GM03348 (cell line): ENCODE measurements at regions not wholly inside any gene's neighbourhood (a gene's known extent, or its start where the extent isn't known, plus 50 kb on each side); places are given as distances from the start of the nearest gene placed in this dataset.
"Not testable (repeated sequence)": the region's sequence is repeated elsewhere in the genome, so short reads cannot be mapped to it uniquely, and the experiment has no call there.

ENCODE experiments used
- DNase-seq: peaks from one replicate; pipeline ENCODE4 v3.0.0; 2012; ENCODE audit warnings: low spot score

DNA sequence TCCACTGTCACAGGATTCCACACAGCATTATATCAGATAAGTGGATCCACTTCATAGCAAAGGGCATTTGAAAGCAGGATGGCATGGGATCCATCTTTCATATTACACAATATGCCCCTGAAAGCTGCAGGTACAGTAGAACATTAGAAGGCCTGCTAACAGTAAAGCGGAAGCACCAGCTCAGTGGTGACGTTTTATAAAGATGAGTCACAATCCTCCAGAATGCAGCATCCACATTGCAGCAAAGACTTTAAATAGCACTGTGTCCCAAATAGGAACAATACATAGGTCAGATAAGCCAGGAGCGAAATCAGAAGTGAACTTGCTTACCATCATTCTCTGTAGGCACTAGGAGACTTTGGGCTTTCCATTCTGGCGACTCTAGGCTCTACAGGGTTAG lies 609.5 kb upstream of the FAT1 start:
- peak; percentile 13 for DNase-seq

DNA sequence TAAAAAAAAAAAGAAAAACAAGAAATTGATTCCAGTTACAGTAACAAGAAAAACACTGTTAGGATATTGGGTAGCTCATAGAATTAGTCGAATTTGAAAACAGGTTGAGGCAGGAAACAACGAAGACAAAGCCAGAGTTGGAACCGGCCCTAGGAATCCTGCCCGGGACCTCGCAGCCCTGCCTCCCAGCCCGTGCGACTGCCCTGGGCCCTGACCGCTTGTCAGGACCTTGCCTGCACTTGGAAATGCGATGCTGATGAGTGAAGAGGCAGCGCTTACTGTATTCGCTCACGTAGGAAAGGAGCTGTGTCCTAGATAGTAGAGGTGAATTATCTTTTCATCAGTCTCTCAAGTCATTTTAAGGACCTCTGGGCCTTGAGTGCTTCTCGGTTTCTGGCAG lies 611.7 kb upstream of the FAT1 start:
- DNase-seq, result no peak

DNA sequence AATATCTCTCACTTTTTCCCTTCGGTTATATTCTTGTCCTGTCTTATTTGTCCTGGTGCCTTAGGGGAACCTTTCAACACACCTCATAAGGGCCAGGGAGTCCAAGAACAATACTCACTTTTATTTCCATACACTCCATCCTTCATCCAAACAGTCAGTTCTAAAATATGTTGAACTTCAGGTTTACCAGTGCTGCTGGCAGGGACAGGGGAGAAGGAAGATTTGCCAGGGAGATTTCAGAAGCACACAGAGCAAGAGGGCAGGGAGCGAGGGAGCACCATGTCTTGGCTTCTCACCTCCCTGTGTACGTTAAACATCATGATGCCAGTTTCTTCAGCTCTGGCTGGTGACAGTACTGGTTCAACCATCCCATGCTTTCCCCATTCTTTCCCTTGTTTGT lies 631.1 kb upstream of the FAT1 start:
- DNase-seq, result no peak

DNA sequence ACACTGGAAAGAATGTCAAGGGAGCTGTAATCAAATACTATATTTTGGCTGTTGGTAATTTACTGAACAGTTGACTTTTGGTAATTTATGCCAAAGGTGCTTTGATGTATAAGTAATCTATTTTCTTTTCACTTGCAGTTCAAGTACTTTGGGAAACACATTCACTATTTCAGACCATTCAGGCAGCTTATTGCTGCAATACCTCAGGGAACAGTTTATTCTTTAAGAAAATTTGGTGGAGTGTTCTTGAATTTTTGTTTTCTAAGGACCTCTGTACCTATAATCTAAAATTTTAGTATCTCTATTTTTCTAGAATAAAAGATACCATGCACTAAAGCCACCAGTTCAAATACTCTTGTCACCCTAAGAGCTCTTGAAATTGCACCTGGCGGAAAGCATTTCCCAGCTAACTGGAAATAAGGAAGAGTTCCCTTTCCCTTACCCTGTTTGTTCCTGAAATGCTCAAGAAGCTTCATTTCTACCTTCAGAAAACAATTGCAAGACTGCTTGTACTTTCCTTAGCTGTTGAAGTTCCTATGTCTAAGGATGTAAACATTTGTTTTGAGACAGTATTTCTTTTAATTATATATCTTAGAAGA lies 633.5 kb upstream of the FAT1 start:
- no peak for DNase-seq

DNA sequence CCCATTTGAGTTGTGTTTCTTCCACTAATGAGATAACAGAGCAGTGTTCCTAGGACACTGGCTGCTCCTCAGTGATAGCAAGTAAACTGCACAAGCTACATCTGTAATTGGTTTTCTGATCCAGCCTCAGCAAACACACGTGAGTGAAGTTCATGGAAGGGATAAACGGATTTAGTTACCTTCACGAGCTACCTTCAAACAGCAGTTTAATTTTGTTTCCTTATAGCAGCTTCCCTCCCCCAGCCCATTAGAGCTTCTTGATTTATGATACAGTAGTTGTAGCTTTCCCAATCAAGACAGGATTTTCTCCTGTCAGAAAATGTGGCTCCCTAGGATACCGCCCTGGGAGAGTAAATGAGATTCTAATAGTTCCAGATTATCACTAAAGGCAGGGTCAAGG lies 634.2 kb upstream of the FAT1 start:
- no peak for DNase-seq

DNA sequence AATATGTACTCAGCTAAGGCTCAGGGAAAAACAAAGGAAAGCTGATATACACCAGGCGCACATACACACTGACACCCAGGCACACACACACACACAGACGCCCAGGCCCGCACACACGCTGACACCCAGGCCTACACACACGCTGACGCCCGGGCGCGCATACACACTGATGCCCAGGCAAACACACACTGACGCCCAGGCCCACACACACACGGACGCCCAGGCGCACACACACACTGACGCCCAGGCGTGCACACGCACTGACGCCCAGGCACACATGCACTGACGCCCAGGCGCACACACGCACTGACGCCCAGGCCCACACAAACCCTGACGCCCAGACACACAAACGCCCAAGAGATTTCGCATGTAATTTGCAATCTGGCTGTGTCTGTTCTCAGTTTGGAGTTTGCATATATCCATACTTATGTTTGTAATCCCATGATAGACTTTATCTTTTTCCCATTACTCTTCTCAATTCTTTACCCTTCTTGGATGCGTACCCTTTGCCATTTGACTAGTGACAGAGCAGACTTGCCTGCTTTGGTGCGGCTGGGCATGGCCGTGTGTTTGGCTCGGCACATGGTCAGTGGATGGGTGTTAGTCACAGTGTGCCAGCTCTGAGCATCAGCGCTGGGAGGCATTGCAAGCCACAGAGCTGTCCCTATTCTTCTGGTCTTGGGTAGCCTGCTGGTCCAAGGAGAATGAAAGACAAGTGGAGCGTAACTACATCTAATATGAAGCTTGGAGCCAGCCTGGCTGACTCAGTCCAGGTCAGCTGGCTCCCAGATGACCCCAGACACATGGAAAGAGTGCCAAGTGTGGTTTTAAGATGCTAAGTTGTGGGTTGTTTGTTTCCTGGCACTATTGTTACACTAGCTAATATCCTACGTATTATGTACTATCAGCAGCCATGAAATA lies 632.4 kb upstream of the ZFP42 start:
- no peak for DNase-seq

DNA sequence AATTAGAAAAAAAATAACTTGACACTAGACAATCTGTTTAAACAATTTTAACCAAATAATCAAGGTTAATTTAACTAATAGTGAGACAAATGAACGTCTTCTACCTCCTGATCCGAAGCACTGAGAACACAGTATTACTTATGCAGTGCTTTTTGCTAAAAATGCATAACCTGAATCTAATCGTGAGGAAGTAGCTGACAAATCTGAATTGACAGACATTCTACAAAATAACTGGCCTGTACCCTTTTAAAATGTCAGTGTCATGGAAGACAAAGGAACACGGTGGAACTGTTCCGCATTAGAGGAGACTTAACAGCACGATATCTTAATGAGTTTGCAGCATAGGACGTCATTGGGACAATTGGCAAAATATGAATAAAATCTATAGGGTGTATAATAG lies 631.2 kb upstream of the ZFP42 start:
- no peak for DNase-seq

DNA sequence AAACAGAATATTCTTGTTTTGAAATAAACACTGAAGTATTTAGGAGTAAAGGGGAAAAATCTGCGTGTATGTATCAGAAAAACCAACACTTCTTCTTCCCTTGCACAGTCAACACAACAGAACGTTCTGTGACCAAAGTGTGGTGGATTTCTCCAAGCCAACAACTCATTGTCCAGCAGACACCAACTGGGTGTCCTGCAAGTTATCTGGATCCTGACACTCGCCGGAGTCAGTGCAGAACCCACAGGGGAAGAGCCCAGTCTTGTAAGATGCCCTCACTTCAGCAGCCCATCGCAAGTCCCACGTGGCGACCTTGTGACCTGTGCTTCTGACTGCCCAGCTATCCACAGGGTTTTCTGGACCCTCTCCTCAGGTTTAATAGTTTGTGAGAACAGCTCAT lies 630.7 kb upstream of the ZFP42 start:
- no peak for DNase-seq

DNA sequence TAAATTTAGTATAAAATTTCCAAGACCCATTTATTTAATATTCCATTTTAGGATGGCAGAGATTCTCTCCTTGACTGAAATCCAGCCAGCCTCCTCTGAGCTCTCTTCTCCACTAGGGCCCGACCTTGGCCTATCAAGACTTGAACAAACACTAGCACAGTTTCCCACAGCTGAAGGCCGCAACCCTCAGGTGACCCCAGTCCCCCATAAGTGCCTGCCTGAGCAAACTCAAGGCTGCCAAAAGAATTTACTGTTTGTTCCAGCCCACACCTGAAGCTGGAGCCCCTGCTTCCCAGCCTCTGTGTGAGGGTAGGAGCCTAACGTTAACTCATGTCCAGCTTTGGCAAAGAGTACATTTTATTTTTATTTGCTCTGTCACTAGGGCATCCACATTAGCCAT lies 629.0 kb upstream of the ZFP42 start:
- DNase-seq, result no peak

DNA sequence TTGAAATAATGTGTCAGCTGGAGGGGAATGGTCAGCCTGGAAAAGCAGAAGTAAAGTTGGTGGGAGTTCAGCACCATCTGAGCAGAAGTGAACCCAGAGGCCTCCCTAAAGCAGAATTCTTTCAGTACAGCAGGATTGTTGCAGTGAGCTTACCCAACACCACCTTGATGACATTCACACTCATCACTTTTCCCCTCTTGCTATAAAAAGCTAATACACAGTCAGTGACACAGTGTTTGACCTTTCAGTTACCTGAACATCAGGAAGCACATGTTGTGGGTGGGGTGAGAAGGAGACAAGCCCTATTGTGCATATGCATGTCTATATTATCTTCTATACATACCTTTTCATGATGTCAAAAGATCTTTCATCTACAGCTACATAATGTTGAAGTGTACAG lies 624.7 kb upstream of the ZFP42 start:
- DNase-seq, result no peak

DNA sequence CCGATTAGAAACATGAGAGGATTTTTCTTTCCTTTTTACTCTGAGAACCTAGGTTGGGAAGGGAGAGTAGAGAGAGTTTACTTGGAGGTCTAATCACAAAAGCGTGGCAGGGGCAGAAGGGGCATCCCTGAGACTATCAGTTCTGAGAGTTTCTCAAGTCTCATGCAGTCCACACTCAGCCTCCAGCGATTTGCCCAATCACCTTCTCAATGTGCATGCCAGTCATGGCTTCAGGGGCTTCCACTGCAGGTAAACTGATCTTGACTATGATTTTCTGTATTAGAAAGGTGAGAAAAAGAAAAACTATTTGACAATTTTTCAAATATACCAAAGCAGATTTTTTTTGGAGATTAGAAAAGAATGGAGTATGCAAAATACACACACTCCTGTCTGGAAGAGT lies 617.1 kb upstream of the ZFP42 start:
- no peak for DNase-seq

DNA sequence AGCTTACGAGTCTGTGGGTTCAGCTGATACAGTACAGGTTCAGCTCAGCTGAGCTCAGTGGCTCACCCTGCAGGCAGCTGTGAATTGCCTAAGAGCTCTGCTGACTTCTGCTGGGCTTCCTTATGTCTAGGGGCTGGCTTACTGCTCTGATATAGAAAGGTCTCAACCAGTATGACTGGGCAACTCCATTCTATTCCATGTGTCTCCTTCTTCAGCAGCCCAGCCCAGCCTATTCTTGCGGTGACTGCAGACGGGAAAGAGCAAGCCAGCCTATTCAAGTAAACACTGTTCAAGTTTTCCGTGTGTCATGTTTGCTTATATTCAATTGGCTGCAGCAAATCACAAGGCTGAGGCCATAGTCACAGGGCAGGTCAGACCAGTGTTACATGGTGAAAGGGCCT lies 615.4 kb upstream of the ZFP42 start:
- DNase-seq, result no peak

DNA sequence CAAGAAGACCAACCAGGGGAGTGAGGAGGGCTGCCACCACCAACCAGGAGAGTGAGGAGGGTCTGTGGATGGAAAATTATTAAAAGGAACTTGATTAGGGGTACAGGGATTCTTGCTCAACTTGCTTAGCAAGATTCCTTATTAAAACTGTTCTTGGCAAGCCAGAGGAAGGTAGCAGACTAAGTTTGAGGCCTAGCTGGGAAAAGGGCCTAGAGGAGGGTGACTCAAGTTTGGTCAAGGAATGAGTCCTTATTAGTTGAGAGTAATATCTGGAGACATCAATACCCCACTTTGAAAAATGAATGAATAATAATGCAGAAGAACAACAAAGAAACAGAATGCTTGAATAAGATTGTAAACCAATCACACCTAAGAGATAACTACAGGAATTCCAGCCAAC lies 612.4 kb upstream of the ZFP42 start:
- DNase-seq, result no peak

DNA sequence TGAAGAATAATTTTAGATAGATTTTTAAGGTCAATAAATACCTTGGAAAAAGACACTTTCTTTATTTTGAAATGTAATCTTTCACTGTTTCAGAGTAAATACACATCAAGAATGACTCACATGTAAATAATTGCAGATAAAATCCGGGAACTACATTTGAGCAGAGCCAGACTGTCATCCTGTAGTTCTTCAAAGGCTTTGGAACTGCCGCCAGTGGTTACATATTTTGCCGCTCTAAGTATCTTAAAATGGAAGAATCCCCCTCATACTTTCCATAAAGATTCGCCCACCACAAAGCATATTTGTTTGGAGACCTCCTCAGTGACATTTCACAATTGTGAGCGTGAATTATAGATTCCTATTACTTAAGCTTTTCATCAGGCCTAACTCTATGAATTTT lies 607.8 kb upstream of the ZFP42 start:
- peak; percentile 29 for DNase-seq

DNA sequence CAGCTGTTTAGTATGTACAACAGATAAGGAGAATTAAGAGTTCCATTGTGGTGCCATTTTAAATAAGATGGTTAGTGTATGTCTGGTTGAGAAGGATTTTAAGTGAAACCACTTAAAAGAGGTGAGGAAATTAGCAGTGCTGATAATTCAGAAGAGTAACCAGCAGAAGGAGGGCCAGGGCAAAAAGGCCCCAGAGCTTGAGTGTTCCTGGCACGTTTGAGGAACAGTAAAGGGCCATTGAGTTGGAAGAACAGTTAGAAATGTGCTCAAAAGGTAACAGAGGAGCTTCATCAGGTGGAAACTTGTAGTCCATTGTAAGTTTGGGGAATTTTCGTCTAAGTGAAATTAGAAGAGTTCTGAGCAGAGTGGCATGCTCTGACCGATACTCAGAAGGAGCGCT lies 606.2 kb upstream of the ZFP42 start:
- no peak for DNase-seq

DNA sequence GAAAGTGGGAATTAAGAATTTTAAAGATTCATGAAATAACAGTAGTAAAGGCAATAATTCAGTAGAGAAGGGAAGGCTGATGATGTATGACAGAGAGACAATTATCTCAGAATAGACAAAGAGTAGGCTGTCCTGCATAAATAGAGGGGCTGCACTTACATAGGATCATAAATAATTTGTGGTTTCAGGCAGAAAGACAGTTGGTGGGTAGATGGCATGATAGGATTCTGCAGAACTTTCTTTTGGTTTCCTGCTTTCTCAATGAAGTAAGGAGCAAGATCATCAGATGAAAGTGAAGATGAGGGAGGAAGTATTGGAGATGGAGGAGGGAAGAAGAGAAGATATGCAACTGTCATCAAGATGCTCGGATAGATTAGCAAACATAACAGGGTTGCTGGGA lies 604.9 kb upstream of the ZFP42 start:
- DNase-seq, result no peak

DNA sequence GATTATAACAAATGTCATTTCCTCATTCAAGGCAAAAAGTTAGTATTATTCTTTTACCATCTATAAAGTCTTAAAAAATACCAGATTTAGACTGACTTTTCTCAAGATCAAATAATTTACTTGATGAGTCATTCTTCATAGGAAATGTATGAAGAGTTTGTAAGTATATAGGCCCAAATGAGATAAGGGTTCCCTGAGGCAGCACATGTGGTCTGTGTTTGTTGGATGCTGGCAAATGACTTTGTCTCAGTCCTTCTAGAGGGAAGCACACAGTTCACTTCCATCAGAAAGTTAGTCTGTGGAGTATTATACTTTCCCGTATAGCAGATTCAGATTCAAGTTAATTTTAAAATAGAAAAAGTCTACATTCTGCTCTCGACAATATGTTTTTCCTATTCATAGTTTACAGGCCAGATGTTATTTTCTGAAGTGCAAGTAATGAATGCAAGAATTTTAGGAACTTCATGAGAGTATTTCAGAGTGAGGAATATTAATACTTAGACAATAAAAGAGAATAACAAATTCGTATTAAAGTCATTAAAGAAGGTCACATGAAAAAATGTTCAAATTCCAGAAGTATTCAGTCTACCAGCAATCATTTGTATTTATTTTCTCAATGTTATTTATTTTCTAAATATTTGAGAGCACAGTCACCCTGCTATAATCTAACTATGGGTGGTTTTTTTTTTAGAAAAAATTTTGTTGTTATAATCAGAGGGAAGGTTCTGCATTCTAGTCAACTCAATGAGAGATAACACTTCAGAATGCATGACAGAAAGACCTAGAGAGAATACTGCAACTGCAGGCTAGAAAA lies 601.8 kb upstream of the ZFP42 start:
- DNase-seq, result peak; percentile 29

DNA sequence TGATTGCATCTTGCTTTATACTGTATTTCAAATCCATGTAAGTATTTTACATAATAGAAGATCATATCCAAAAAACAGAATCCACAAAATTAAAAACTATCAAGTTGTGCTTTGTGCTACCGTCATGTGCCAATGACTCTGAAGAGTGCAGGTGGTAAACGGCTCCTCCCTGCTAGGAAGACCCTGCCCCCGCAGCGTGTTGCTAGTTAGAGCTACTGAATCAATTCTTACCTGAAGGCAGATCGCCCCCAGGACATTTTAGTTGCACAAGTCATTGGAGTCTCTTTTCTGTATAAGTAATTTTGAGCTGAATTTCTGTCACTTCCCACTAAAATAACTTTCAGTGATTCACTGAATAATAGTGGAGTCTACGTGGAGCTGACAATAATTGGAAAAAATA lies 599.5 kb upstream of the ZFP42 start:
- no peak for DNase-seq

DNA sequence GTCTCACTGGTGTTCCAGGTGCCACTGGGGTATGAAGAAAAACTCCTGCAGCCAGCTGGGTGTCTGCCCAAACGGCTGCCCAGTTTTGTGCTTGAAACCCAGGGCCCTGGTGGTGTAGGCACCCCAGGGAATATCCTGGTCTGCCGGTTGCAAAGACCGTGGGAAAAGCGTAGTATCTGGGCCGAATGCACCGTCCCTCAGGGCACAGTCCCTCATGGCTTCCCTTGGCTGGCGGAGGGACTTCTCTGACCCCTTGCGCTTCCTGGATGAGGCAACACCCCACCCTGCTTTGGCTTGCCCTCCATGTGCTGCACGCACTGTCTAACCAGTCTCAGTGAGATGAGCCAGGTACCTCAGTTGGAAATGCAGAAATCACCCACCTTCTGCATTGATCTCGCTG lies 587.1 kb upstream of the ZFP42 start:
- not testable (repeated sequence) for DNase-seq

DNA sequence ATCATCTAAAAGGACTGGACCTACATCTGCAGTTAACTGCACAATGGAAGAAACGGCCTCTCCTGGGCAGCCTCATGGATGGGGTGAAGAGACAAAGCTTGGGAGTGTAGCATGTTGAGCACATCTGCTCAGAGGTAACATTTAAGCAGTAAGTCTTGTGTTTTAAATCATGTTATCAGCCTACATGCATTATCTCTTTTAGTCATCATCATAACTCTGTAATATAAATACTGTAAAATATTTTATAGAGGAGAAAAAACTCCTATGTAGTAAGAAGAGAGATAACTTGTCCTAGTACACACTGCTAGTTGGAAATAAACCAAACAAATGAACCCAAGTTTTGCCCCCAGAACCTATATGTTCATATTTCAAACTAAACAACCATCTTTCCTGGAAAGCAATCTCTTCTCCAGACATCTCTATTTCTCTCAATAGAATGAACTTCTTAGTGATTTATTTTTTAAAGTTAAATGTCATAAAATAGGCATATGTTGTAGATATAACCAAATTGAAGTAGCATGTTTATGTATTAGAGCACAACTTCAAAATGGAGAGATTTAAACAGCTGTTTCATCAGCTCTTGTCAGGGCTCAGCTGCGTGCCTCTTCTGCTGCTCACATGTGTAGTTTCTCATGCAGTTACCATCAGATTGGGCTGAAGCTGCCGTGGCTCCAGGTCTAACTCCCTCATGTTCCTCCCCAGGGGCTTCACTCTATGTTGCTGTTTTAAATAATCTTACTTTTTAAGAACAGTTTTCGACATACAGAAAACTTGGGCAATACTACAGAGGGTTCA lies 581.8 kb upstream of the ZFP42 start:
- no peak for DNase-seq

DNA sequence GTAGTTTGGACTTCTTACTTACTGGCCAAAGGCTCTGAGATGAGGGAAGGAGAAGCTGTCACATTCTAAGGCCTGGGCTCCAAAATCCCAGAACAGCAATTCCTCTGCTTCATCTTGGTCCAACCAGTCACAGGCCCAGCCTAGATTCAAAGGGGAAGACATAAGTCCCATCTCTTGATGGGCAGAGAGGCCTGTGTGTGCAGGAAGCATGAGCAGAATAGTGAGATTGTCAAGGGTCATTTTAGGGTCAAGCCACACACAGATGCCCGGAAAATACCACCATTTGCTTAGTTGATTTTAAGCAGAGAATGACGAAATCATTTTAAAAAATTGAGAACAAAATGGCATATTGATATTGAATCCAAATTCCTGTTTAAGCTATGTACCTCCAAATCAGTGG lies 580.9 kb upstream of the ZFP42 start:
- no peak for DNase-seq

DNA sequence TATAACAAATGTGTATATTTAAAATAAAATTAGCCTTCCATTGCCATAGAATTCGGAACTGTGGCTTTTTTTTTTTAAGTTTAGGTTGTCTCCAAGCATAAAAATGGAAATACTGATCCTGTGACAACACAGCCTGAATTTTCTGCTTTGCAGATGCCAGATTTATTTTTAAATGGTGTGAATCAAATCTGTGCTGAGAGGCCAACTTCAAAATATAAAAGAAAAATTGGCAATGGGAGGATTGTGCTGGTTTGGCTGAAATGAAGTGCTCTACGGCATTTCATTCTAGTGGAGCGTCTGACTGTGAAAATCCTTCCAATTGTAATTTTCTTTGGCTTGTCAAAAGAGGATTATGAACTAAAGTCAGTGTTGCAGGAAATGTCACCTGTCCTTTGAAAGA lies 580.3 kb upstream of the ZFP42 start:
- DNase-seq, result no peak
